ENCODE measurements at regions not wholly inside any gene's neighbourhood (a gene's known extent, or its start where the extent isn't known, plus 50 kb on each side); places are given as distances from the start of the nearest gene placed in this dataset.

GRCh38 chr7:25625306-25625992, 397.2 kb upstream of the NPVF start:
- DNase-seq (ENCODE audit: low read depth in 1 of 2, low spot score in 1 of 2) = no peak

GRCh38 chr7:25626451-25627131, 398.3 kb upstream of the NPVF start:
- no peak overlapping the region for H3K27ac ChIP-seq (replicated peaks)
- no peak for DNase-seq (ENCODE audit: low read depth in 1 of 2, low spot score in 1 of 2)
- H3K4me3 ChIP-seq (replicated peaks; ENCODE audit: insufficient read depth, low read length) = no peak overlapping the region
- H3K27me3 ChIP-seq (ENCODE audit: insufficient read depth, poor library complexity, severe bottlenecking) = no peaks in the 10 kb centered on the region
- TF ChIP-seq POLR2AphosphoS5 (IDR thresholded peaks at IDR 0.05; ENCODE audit: low read depth) (no peak), GABPA (IDR thresholded peaks at IDR 0.05; ENCODE audit: low read depth) (no peak), CTCF (IDR thresholded peaks at IDR 0.05; ENCODE audit: insufficient read depth, low read length) (no peak), SPI1 (IDR thresholded peaks at IDR 0.05; ENCODE audit: borderline replicate concordance, low read depth) (no peak), REST (IDR thresholded peaks at IDR 0.05; ENCODE audit: insufficient replicate concordance, low read depth) (no peak)

More at GRCh38 chr7:25625306-25625992, 397.2 kb upstream of the NPVF start:
- no peak overlapping the region for H3K27ac ChIP-seq (replicated peaks)
- no peaks in the 10 kb centered on the region for H3K27me3 ChIP-seq (ENCODE audit: insufficient read depth, poor library complexity, severe bottlenecking)
- no peak overlapping the region for H3K4me3 ChIP-seq (replicated peaks; ENCODE audit: insufficient read depth, low read length)
- TF ChIP-seq SPI1 (IDR thresholded peaks at IDR 0.05; ENCODE audit: borderline replicate concordance, low read depth) (no peak), REST (IDR thresholded peaks at IDR 0.05; ENCODE audit: insufficient replicate concordance, low read depth) (no peak), CTCF (IDR thresholded peaks at IDR 0.05; ENCODE audit: insufficient read depth, low read length) (no peak), POLR2AphosphoS5 (IDR thresholded peaks at IDR 0.05; ENCODE audit: low read depth) (no peak), GABPA (IDR thresholded peaks at IDR 0.05; ENCODE audit: low read depth) (no peak)

GRCh38 chr7:25628446-25628845, 400.2 kb upstream of the NPVF start:
- DNase-seq (ENCODE audit: low read depth in 1 of 2, low spot score in 1 of 2) = no peak
- no peak for TF ChIP-seq SPI1 (IDR thresholded peaks at IDR 0.05; ENCODE audit: borderline replicate concordance, low read depth)
- no peak for TF ChIP-seq REST (IDR thresholded peaks at IDR 0.05; ENCODE audit: insufficient replicate concordance, low read depth)
- TF ChIP-seq CTCF (IDR thresholded peaks at IDR 0.05; ENCODE audit: insufficient read depth, low read length) = no peak
- TF ChIP-seq POLR2AphosphoS5 (IDR thresholded peaks at IDR 0.05; ENCODE audit: low read depth) = no peak
- TF ChIP-seq GABPA (IDR thresholded peaks at IDR 0.05; ENCODE audit: low read depth) = no peak
- no peak overlapping the region for H3K4me3 ChIP-seq (replicated peaks; ENCODE audit: insufficient read depth, low read length)
- no peaks in the 10 kb centered on the region for H3K27me3 ChIP-seq (ENCODE audit: insufficient read depth, poor library complexity, severe bottlenecking)
- no peak overlapping the region for H3K27ac ChIP-seq (replicated peaks)

Measured in HL-60 (cell line).